HUES64 (cell line): ENCODE measurements at regions not wholly inside any gene's neighbourhood (a gene's known extent, or its start where the extent isn't known, plus 50 kb on each side); places are given as distances from the start of the nearest gene placed in this dataset.
"Not testable (repeated sequence)": the region's sequence is repeated elsewhere in the genome, so short reads cannot be mapped to it uniquely, and the experiment has no call there.

ENCODE experiments used
- H3K27ac ChIP-seq: 2 replicates; pipeline ENCODE4 v1.7.0; 2013; ENCODE audit warnings: low read depth, low read length, inconsistent platforms
- H3K27me3 ChIP-seq: 2 replicates; pipeline ENCODE4 v1.6.1; 2013; ENCODE audit warnings: mild to moderate bottlenecking, low read length; ENCODE audit not compliant: insufficient read depth
- H3K36me3 ChIP-seq: 2 replicates; pipeline ENCODE4 v1.6.1; 2013; ENCODE audit warnings: mild to moderate bottlenecking, low read length; ENCODE audit not compliant: insufficient read depth
- H3K4me1 ChIP-seq: 2 replicates; pipeline ENCODE4 v1.6.1; 2013; ENCODE audit warnings: mild to moderate bottlenecking, low read length, moderate library complexity; ENCODE audit not compliant: insufficient read depth
- H3K4me3 ChIP-seq: 2 replicates; pipeline ENCODE4 v1.5.1; 2013; ENCODE audit warnings: mild to moderate bottlenecking, low read length, moderate library complexity
- H3K9ac ChIP-seq: 2 replicates; pipeline ENCODE4 v1.6.1; 2013; ENCODE audit warnings: mild to moderate bottlenecking, low read depth, low read length
- H3K9me3 ChIP-seq: 2 replicates; pipeline ENCODE4 v1.6.1; 2013; ENCODE audit warnings: low read depth, low read length; ENCODE audit not compliant: insufficient read depth
- WGBS: fragments of 150-250, 120-280 bp; methylation state at CpG from one replicate; pipeline ENCODE4 v1.1.7; 2013; ENCODE audit warnings: missing lambda C conversion rate; 5-methylcytosine and 5-hydroxymethylcytosine counted together

DNA sequence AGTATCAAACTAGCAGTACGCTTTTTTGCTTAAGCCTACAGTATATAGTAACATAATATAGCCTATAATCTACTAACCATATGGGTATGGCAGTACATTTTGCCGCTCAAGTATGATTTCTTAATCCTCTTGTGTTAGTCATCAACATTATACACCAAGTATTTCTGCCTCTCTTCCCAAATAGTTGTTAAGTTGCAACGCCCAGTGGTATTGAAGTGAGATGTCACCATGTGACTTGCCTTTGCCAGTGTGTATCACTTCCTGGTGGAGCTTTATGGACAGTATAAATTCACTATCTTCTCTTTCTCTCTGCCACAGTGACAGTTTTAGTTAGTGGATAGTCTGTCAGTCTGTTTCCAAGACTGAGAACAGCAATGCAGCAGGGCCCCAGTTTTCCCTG, 535.5 kb downstream of the PDHA2 start:
- Histone ChIP-seq H3K4me3 (no peak overlapping the region), H3K9me3 (peaks cover 7% of the 10 kb centered on the region; the same call in 1 of the 2 replicates), H3K4me1 (no peaks in the 10 kb centered on the region), H3K27ac (no peak overlapping the region), H3K27me3 (no peaks in the 10 kb centered on the region), H3K9ac (no peak overlapping the region), H3K36me3 (no peaks in the 10 kb centered on the region)
- 100% methylated on average over 3 of the region's 3 CpGs for WGBS

GRCh38 chr4:96379524-96379923, 539.6 kb downstream of the PDHA2 start:
- H3K27me3 ChIP-seq = no peaks in the 10 kb centered on the region
- H3K4me3 ChIP-seq = no peak overlapping the region
- H3K4me1 ChIP-seq = no peaks in the 10 kb centered on the region
- no peaks in the 10 kb centered on the region for H3K36me3 ChIP-seq
- H3K9me3 ChIP-seq = peaks cover 6% of the 10 kb centered on the region; the same call in 1 of the 2 replicates
- no peak overlapping the region for H3K27ac ChIP-seq
- 96% methylated on average over 2 of the region's 2 CpGs for WGBS
- no peak overlapping the region for H3K9ac ChIP-seq

DNA sequence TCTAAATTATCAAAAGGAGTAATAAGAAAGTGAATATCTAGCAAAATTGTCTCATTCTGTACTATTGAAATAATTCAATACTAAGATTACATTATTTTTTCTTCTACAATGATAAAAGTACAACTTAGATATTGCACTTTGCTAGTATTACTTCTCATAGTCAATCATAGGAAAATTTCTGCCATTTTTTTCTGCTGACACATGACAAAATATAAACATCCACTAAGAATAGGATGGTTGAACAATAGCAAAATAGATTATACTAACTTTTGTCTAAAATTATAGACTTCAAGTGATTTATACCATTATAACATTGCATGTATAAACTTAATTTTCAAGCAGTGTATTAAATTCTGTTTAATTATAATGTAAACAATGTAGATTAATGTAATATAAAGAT, 540.2 kb downstream of the PDHA2 start:
- no peaks in the 10 kb centered on the region for H3K4me1 ChIP-seq
- H3K27me3 ChIP-seq = no peaks in the 10 kb centered on the region
- no peaks in the 10 kb centered on the region for H3K36me3 ChIP-seq
- H3K4me3 ChIP-seq = no peak overlapping the region
- H3K27ac ChIP-seq = no peak overlapping the region
- H3K9ac ChIP-seq = no peak overlapping the region
- peaks cover 6% of the 10 kb centered on the region; the same call in 1 of the 2 replicates for H3K9me3 ChIP-seq

DNA sequence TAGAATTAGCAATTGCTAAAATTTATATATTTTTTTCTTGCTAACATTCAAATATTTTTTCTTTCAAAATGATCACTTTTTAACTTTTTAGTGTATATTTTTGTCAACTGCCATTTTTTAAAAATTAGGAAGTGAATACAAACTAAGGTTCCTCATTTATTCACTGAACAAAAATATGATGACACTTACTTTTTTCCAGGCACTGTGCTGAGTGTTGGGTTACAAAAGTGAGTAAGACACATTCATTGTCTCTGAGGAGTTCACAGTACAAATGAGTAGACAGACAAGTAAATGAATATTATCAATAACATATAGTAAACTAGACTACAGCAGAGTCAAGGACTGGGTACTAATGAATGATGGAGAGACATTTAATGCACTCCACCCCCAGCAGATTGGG, 543.5 kb downstream of the PDHA2 start:
- Histone ChIP-seq H3K9me3 (peaks cover 6% of the 10 kb centered on the region; the same call in 1 of the 2 replicates), H3K27ac (no peak overlapping the region), H3K27me3 (no peaks in the 10 kb centered on the region), H3K4me1 (no peaks in the 10 kb centered on the region), H3K36me3 (no peaks in the 10 kb centered on the region), H3K9ac (no peak overlapping the region), H3K4me3 (no peak overlapping the region)

- H3K4me1 ChIP-seq = no peaks in the 10 kb centered on the region
- H3K27me3 ChIP-seq = no peaks in the 10 kb centered on the region
- H3K9me3 ChIP-seq = no peaks in the 10 kb centered on the region
- no peak overlapping the region for H3K4me3 ChIP-seq
- H3K9ac ChIP-seq = no peak overlapping the region
- WGBS = 93% methylated on average over 2 of the region's 2 CpGs
- no peak overlapping the region for H3K27ac ChIP-seq
- no peaks in the 10 kb centered on the region for H3K36me3 ChIP-seq
Observed at GRCh38 chr4:96389770-96390169, 549.9 kb downstream of the PDHA2 start.

- Histone ChIP-seq H3K9me3 (no peaks in the 10 kb centered on the region), H3K4me3 (no peak overlapping the region), H3K27ac (no peak overlapping the region), H3K27me3 (no peaks in the 10 kb centered on the region), H3K4me1 (no peaks in the 10 kb centered on the region), H3K36me3 (no peaks in the 10 kb centered on the region), H3K9ac (no peak overlapping the region)
- WGBS = 91% methylated on average over 5 of the region's 5 CpGs
Observed at GRCh38 chr4:96390404-96390803, 550.5 kb downstream of the PDHA2 start.

GRCh38 chr4:96395747-96396146, 555.9 kb downstream of the PDHA2 start:
- no peak overlapping the region for H3K4me3 ChIP-seq
- no peaks in the 10 kb centered on the region for H3K4me1 ChIP-seq
- H3K9ac ChIP-seq = no peak overlapping the region
- no peaks in the 10 kb centered on the region for H3K27me3 ChIP-seq
- no peaks in the 10 kb centered on the region for H3K36me3 ChIP-seq
- H3K9me3 ChIP-seq = no peaks in the 10 kb centered on the region
- H3K27ac ChIP-seq = no peak overlapping the region

GRCh38 chr4:96406742-96407141, 566.8 kb downstream of the PDHA2 start:
- WGBS = 91% methylated on average over 3 of the region's 3 CpGs
- Histone ChIP-seq H3K4me3 (no peak overlapping the region), H3K9me3 (no peaks in the 10 kb centered on the region), H3K9ac (no peak overlapping the region), H3K27ac (no peak overlapping the region), H3K36me3 (no peaks in the 10 kb centered on the region), H3K4me1 (no peaks in the 10 kb centered on the region; the same call in 1 of the 2 replicates), H3K27me3 (no peaks in the 10 kb centered on the region)

GRCh38 chr4:96407225-96407624, 567.3 kb downstream of the PDHA2 start:
- H3K27ac ChIP-seq = no peak overlapping the region
- no peak overlapping the region for H3K4me3 ChIP-seq
- H3K9ac ChIP-seq = no peak overlapping the region
- H3K9me3 ChIP-seq = no peaks in the 10 kb centered on the region
- no peaks in the 10 kb centered on the region for H3K36me3 ChIP-seq
- 96% methylated on average over 4 of the region's 4 CpGs for WGBS
- no peaks in the 10 kb centered on the region; the same call in 1 of the 2 replicates for H3K4me1 ChIP-seq
- no peaks in the 10 kb centered on the region for H3K27me3 ChIP-seq

DNA sequence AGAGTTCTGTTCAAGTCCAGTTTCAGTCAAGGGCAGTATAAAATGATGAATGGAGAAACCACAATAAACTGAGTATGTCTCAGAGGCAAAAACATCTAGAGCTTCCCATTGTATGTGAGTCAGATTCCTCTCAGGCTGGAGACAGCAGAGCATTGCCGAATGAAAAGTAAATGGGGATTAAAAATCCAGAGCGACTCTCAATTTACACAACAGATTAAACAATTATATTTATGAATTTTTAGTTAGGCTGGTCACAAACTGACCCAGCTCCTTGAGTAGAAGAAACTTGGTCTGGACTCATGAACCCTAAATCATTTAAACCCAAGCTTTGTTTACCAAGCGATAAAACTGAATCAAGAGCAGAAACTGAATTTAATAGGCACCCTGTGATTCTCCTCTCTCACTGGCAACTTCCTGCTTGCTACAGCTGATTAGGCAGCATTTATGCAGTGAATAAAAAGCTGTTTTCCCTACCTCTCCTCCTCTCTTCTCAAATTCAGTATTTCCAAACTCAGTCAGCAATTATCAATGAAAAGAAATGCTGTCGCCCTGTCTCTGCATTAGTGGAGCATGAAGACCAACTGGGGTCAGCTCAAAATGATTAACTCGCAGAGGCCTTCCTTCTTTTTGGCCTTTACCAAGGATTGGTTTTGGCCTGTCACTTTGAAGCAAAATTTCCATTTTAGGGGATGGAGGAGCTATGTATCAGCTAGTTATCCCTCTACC, 568.0 kb downstream of the PDHA2 start:
- Histone ChIP-seq H3K9ac (no peak overlapping the region), H3K9me3 (no peaks in the 10 kb centered on the region), H3K36me3 (no peaks in the 10 kb centered on the region), H3K27ac (no peak overlapping the region), H3K4me1 (no peaks in the 10 kb centered on the region; the same call in 1 of the 2 replicates), H3K27me3 (no peaks in the 10 kb centered on the region), H3K4me3 (no peak overlapping the region)
- 86% methylated on average over 4 of the region's 5 CpGs for WGBS

GRCh38 chr4:96414853-96415252, 575.0 kb downstream of the PDHA2 start:
- H3K36me3 ChIP-seq, H3K4me3 ChIP-seq: not testable (repeated sequence)
- 94% methylated on average over 16 of the region's 21 CpGs for WGBS

GRCh38 chr4:96429657-96430056, 589.8 kb downstream of the PDHA2 start:
- Histone ChIP-seq H3K9me3 (no peaks in the 10 kb centered on the region), H3K4me1 (no peaks in the 10 kb centered on the region), H3K27ac (no peak overlapping the region), H3K4me3 (no peak overlapping the region), H3K36me3 (no peaks in the 10 kb centered on the region), H3K27me3 (no peaks in the 10 kb centered on the region), H3K9ac (no peak overlapping the region)

More at GRCh38 chr4:96414853-96415252, 575.0 kb downstream of the PDHA2 start:
- not testable (repeated sequence) for H3K9ac ChIP-seq, H3K4me1 ChIP-seq, H3K27me3 ChIP-seq, H3K27ac ChIP-seq, H3K9me3 ChIP-seq
